Stomach (tissue), 4 donors: ENCODE measurements at regions not wholly inside any gene's neighbourhood (a gene's known extent, or its start where the extent isn't known, plus 50 kb on each side); places are given as distances from the start of the nearest gene placed in this dataset.

Experiments
- POLR2A ChIP-seq, 4 donors: fragments of 450-650 bp; IDR thresholded peaks; one replicate each; pipeline ENCODE4 v1.6.1; 2016; ENCODE audit warnings: antibody characterized with exemption in 4 of 4, control low read depth in 2 of 4, mild to moderate bottlenecking in 1 of 4, moderate library complexity in 1 of 4
- TF ChIP-seq, protein P1 (sequence below), 7 experiments: fragments of 450-650 bp in 4 of 7; fragments of 200-600 bp in 3 of 7; sonication (generic) in 3 of 7; IDR thresholded peaks; one replicate each; pipeline ENCODE4 v1.5.1; 2016 to 2019; ENCODE audit warnings: antibody characterized with exemption in 7 of 7, control low read depth in 2 of 7, mild to moderate bottlenecking in 1 of 7

DNA sequence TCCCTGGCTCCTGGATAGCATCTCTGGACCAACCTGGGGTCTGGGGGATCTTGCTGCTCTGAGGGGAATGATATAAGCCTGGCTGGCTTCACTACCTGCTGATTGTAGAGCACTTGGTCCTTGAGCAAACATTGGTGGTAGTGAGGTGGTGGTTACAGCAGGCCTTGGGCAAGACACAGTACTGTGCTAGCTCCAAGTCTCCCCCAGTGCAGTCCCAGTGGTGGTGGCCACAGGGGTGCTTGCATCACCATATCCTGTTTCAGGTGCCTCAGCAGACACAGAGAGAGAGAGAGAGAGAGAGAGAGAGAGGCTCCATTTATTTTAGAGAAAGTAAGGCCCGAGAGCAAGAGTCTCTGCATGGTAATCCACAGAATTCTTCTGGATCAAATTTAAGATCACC lies 186.3 kb downstream of the MYRFL start:
- TF ChIP-seq, protein P1, sequence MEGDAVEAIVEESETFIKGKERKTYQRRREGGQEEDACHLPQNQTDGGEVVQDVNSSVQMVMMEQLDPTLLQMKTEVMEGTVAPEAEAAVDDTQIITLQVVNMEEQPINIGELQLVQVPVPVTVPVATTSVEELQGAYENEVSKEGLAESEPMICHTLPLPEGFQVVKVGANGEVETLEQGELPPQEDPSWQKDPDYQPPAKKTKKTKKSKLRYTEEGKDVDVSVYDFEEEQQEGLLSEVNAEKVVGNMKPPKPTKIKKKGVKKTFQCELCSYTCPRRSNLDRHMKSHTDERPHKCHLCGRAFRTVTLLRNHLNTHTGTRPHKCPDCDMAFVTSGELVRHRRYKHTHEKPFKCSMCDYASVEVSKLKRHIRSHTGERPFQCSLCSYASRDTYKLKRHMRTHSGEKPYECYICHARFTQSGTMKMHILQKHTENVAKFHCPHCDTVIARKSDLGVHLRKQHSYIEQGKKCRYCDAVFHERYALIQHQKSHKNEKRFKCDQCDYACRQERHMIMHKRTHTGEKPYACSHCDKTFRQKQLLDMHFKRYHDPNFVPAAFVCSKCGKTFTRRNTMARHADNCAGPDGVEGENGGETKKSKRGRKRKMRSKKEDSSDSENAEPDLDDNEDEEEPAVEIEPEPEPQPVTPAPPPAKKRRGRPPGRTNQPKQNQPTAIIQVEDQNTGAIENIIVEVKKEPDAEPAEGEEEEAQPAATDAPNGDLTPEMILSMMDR (IDR thresholded peaks at IDR 0.05): no peak
- no peak for TF ChIP-seq POLR2A (IDR thresholded peaks at IDR 0.05)
